Stimulated activated CD8-positive, alpha-beta memory T cell treated with anti-CD3 and anti-CD28 coated beads, Interleukin-15, amount 100 ng/mL, for 48 hours (primary cell): ENCODE measurements at regions not wholly inside any gene's neighbourhood (a gene's known extent, or its start where the extent isn't known, plus 50 kb on each side); places are given as distances from the start of the nearest gene placed in this dataset.
"Not testable (repeated sequence)": the region's sequence is repeated elsewhere in the genome, so short reads cannot be mapped to it uniquely, and the experiment has no call there.

ENCODE experiments used
- DNase-seq, 2 donors: peaks; one replicate each; pipeline ENCODE4 v3.0.0-alpha.2; 2020; ENCODE audit warnings: low read depth in 2 of 2

GRCh38 chr9:87041553-87042235 is 94.4 kb upstream of the GAS1 start:
- DNase-seq: not testable (repeated sequence)

DNA sequence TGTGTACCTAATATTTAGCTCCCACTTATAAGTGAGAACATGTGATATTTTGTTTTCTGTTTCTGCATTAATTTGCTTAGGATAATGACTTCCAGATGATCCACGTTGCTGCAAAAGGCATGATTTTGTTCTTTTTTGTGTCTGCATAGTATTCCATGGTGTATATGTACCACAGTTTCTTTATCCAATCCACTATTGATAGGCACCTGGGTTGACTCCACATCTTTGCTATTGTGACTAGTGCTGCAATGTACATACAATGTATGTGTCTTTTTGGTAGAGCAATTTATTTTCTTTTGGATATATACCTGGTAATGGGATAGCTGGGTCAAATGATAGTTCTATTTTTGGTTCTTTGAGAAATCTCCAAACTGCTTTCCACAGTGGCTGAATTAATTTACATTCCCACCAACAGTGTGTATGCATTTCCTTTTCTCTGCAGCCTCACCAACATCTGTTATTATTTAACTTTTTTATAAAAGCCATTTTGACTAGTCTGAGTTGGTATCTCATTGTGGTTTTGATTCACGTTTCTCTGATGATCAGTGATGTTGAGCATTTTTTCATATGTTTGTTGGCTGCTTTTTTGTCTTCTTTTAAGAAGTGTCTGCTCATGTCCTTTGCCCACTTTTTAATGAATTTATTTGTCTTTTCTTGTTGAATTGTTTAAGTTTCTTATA is 102.8 kb upstream of the GAS1 start:
- not testable (repeated sequence) for DNase-seq

DNA sequence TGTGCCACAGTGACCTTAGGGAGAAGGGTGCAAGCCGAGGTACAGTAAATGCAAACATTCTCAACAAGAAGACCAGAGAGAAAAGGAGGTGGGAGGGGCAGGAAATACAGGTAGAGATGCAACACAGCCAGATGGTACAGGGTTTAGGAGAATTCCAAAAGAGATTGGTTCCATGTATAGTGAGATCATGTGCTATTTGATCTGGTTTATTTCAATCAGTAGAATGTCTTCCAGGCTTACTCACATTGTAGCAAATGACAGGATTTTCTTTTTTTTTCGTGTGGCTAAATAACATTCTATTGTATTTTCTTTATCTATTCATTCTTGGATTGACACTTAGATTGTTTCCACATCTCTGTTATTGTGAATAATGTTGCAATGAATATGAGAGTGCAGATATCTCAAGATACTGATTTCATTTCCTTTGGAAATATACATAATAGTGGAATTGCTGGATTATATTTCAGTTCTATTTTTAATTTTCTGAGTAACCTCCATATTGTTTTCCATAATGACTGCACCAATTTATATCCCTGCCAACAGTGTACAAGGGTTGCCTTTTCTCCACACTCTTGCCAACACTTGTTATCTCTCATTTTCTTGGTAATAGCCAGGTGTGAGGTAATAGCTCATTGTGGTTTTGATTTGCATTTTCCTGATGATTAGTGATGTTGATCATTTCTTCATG is 107.8 kb upstream of the GAS1 start:
- no peak for DNase-seq

- no peak for DNase-seq
These were observed 112.5 kb upstream of the GAS1 start for GRCh38 chr9:87059772-87060171.

GRCh38 chr9:87062746-87063145 is 115.4 kb upstream of the GAS1 start:
- DNase-seq: no peak

DNA sequence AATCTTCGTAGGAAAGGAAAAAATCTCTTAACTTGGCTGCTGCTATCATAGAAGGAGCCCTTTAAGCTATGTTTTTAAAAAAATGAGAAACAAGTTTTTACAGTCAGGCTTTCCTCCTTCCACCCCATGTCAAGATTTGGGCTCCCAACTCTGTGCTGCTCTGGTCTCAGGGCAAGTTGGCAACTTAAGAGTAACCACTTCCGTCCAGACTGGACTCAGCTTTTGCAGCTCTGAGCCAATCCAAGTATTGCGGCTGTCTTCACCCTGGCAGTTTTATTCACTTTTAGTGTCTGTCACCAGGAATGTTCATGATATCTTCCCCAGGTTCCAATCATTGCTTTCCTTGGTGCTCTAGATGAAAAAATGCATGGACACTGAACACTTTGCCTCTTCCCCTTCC is 115.9 kb upstream of the GAS1 start:
- DNase-seq: no peak

- no peak for DNase-seq
These were observed 116.6 kb upstream of the GAS1 start for GRCh38 chr9:87063871-87064270.

DNA sequence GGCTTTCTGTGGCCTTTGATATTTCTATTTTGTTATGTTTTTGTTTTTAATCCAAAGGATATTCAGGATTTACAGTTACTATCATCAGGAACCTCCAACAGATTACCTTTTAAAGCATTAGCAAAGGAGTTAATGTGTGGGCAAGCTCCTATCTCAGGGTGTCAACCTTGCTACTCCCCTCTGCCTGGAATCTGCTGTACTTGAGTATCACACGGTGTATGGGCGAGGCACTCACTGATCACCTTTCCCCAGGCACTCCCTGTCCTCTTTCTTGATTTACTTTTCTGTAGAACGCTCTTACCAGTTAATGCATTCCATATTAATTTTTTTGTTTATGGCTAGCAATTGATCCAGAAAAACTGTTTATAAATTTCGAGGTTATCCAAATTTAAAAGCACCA is 117.0 kb upstream of the GAS1 start:
- DNase-seq: no peak

- no peak for DNase-seq
These were observed 118.7 kb upstream of the GAS1 start for GRCh38 chr9:87065981-87066380.

GRCh38 chr9:87067426-87067825 is 120.1 kb upstream of the GAS1 start:
- no peak for DNase-seq

DNA sequence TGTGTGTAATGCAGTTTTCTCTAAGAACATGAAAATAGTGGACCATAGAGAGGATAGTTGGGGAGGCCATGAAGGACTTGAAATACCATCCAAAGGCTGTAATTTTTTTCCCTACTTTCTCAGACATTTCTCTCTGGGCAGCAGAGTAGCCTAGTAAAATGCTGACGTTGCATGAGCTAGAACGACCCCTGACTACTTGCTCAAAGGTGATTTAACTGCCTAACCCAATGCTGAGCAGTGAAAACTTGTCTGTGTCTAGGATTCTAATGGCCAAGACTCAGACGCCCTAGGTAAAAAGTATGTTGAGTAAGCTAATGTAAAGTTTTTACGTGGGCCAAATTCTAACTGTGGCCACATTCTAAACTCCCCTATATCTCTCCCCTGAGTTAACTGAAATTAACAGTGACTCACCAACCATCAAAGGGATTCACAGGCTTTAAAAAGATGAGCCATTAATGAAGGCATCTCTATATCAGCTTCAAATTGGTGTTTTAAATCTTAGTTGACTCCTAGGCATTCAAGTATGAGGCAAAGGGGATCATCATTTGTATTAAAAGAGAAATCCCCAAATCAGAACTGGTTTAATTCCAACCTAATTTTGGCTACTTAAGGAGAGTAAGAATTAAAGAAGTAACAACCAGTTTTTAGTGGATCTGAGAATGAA is 121.0 kb upstream of the GAS1 start:
- no peak for DNase-seq

DNA sequence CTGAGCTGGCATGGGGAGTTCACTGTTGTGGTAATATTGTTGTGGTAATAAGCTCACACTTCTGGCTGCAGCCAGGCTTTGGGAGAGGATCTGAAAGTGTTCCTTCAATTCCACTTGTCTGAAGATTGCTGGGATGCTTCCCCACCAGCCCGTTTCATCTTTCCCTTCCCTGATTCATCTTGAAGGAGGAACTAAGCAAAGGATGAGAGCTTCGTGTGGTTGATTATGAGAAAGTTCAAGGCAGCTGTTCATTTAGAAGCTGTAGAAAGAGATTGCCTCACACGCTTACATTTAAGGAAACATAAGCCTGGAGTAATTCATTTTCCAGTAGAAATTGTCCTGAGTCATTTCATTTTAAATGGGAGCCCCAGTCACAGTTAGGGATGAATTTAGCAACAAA is 122.4 kb upstream of the GAS1 start:
- no peak for DNase-seq

DNA sequence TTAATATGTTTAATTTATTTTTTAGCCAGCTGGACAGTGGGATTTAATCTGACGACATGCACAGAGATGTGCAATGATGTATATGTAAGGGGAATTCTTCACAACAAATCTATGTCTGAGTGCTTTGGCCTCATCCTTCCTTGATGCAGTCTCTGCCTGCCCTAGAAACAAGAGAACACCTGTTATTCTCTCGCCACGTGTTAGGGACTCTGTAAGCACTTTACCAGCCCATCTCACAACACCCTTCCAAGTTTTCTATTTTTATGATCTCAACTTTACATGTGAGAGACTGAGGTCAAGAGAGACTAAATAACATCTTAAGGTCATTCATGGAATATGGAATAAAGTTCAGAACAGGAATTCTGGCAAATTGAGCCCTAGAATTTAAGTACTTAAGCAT is 123.0 kb upstream of the GAS1 start:
- DNase-seq: no peak

GRCh38 chr9:87071473-87071872 is 124.2 kb upstream of the GAS1 start:
- no peak for DNase-seq

DNA sequence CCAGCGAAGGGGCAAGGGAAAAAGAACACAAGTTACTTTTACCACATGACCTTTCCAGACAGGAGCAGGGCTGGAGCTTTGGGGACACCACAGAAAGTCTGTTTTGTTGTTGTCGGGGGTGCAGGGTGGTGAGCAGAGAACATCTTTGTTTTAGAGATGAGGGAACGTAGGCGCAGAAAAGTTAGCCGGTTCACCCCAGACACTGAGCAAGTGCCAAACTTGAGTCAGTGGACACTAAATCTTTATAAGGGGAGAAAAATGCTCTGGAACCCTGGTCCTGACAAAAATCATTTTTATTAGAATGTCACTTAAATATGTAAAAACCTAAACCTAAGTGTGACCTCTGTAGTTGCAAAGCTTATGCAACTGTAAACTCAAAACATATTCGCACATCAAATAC is 126.4 kb upstream of the GAS1 start:
- no peak for DNase-seq

- no peak for DNase-seq
These were observed 128.2 kb upstream of the GAS1 start for GRCh38 chr9:87075537-87075936.

GRCh38 chr9:87076825-87077224 is 129.5 kb upstream of the GAS1 start:
- no peak for DNase-seq

- DNase-seq: no peak
These were observed 130.7 kb upstream of the GAS1 start for GRCh38 chr9:87077986-87078385.

DNA sequence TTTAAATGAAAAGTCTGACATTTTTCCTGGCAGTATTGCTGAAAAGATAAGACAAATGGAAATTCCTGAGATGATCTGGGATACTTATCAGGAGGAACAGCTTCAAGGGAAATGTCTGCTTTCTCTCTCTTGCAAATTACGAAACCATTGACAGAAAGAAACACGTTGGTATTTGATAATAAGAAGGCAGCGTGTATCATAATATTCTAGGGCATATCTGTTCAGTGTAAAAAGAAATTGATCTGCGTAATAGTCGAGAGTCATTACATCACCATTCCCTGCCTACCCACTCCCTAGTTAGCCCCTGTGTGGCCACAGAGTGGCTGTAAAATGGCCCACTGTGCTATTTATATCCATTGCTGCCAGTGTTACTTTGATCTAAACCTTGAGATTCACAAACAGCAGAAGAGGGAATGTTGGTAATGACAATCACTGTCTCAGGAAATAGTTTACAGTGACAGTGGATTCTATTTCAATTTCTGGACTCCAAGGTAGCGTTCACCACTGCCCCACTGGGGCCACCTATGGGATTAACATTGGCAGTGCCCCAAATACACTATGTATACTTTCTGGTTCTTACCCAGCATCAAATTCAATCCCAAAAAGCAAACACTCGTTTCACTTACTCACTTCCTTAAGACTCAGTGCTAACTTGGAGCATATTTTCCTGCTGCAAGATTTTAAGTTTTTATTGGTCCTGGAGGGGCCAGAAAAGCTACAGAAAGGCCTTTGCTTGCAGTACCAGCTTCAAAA is 133.4 kb upstream of the GAS1 start:
- DNase-seq: no peak

GRCh38 chr9:87081503-87081902 is 134.2 kb upstream of the GAS1 start:
- DNase-seq: no peak

DNA sequence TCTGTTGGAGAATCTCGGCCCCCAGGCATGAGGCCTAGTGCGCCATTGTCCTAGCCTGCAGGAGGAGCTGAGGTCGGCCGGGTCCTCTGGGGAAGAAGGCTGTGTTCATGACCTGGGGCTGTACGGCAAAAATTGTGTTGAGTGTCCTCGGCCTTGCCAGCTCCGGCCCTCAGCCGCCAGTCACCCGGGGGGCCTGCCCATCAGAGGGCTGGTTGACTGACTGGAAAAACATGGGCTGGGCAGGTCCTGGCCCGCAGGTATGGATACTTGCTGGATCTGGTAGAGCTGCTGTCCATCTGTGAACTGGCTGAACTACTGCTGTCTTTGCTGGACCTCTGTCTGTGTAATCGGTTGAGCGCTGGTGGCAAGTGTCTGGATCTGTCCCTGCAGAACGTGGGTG is 136.7 kb upstream of the GAS1 start:
- DNase-seq: no peak

GRCh38 chr9:87084407-87084806 is 137.1 kb upstream of the GAS1 start:
- DNase-seq: no peak
